Mesenteric fat pad (tissue), 1 donor: ENCODE measurements at regions not wholly inside any gene's neighbourhood (a gene's known extent, or its start where the extent isn't known, plus 50 kb on each side); places are given as distances from the start of the nearest gene placed in this dataset.
"Not testable (repeated sequence)": the region's sequence is repeated elsewhere in the genome, so short reads cannot be mapped to it uniquely, and the experiment has no call there.

Source experiments
- DNase-seq: peaks from one replicate; pipeline ENCODE4 v3.0.0-alpha.2; 2020; ENCODE audit warnings: low spot score
- donor health status: DM: yes; HTN: yes; CAD: no.

DNA sequence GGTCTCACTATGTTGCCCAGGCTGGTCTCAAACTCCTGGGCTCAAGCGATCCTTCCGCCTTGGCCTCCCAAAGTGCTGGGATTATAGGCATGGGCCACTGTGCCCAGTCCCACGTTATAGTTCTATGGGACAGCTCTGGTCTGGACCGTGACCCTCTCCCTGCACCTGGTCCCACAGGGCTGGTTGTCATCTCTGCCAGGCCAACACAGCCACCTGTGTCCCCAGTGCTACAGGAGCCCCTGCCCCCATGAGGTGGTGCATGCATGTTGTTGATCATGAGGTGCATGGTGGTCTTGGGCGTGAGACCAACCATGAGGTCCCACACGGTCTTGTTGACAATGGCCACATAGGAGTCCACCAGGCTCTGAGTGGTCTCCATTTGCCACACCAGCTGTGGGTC, 51.0 kb upstream of the UBE2Q2 start:
- not testable (repeated sequence) for DNase-seq

GRCh38 chr15:75791337-75791713, 51.9 kb upstream of the UBE2Q2 start:
- DNase-seq: peak; percentile 67

GRCh38 chr15:75790631-75791336, 52.5 kb upstream of the UBE2Q2 start:
- peak; percentile 64 for DNase-seq

DNA sequence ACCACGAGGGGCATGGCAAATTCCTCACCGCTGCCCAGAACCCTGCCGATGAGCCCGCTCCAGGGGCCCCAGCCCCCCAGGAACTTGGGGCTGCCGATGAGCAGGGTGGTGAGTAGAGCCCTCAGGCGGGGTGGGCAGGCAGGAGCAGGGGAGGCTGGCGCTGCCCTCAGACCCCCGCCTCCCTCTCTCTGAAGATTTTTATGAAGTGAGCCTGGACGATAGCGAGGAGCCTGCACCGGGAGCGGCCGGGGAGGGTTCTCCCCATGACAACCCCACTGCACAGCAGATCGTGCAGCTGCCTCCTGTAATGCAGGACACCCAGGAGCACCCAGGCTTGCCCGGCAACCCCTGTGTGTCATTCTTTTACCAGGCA, 56.7 kb upstream of the UBE2Q2 start:
- peak; percentile 69 for DNase-seq

- peak; percentile 59 for DNase-seq
Measured at GRCh38 chr15:75785771-75786574, 57.3 kb upstream of the UBE2Q2 start.

- peak; percentile 72 for DNase-seq
Measured at GRCh38 chr15:75784511-75785480, 58.5 kb upstream of the UBE2Q2 start.

DNA sequence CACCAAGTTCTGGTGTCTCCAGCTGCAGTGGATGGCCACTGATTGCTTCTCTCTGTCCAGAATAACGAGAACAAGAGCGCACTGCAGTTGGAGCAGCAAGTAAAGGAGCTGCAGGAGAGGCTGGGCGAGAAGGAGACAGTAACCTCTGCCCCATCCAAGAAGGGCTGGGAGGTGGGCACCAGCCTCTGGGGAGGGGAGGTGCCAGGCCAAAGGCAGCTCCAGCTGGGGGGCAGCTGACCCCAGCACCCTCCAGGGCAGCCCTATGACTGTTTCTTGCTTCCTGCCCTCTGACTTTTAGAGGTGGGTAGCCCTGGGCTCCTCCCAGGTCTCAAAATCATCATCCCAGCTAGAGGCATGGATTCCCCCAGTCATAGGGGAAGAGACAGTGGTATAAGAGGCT, 59.7 kb upstream of the UBE2Q2 start:
- DNase-seq: peak; percentile 67

- peak; percentile 43 for DNase-seq
Measured at GRCh38 chr15:75782926-75783325, 60.3 kb upstream of the UBE2Q2 start.

DNA sequence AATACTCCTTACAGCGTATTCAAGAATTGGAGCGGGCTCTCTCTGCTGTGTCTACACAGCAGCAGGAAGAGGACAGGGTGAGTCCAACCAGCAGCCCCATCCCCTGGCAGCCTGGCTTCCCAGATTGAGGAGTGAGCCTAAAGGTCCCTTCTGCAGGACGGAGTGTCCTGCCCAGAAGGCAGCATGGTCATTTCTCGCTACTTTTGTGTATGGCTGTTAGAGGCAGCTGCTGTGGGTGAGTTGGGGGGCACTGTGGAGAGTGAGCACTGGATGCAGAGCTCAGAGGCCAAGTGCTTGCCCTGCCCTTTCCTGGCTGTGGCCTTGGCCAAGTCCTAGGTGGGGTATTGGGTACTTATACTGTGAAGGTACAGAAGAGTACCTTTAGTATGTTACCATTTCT, 62.3 kb upstream of the UBE2Q2 start:
- DNase-seq: peak; percentile 74

GRCh38 chr15:75779504-75779903, 63.7 kb upstream of the UBE2Q2 start:
- DNase-seq: peak; percentile 24

- peak; percentile 12 for DNase-seq
Measured at GRCh38 chr15:75776871-75777610, 64.4 kb upstream of the CSPG4 start.

GRCh38 chr15:75776065-75776423, 63.4 kb upstream of the CSPG4 start:
- DNase-seq: peak; percentile 12

DNA sequence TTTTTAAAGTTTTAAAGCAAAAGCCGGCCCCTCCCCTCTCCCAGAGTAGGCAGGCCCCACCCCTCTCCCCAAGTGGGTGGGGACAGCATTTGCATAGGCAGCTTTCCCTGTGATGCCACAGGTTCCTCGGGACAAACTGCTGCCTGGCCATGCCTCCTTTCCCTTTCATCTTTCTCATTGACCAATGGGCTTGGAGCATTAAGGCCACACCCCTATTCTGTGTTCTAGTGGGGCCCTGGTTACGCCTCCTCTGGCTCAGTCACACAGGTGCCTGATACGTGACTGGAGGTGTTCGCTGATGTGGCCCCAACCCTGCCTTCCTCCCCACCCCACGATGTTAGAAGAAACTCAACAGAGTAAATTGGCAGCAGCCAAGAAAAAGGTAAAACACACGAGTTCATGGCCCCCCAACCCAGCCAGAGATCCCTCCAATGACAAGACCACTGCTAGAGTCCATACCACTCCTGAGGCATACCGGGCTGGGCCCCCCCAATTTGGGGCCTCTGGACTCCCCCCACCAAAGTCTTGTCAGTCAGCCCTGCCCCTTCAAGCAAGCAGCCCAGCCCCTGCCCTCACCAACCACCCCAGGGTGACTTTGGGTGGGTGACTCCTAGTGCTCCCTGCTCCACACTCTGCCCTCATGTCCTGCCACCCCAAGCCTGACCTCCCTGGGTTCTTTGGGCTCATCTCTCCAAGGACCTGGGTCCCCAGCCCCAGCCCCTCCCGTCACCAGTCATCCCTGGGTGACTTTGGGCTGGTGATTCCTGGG, 62.8 kb upstream of the CSPG4 start:
- DNase-seq: peak; percentile 65

GRCh38 chr15:75773974-75774373, 61.3 kb upstream of the CSPG4 start:
- DNase-seq: not testable (repeated sequence)

- DNase-seq: peak; percentile 47
Measured at GRCh38 chr15:75771054-75771453, 58.4 kb upstream of the CSPG4 start.

GRCh38 chr15:75770131-75770530, 57.5 kb upstream of the CSPG4 start:
- peak; percentile 45 for DNase-seq

GRCh38 chr15:75768526-75768925, 55.9 kb upstream of the CSPG4 start:
- peak; percentile 47 for DNase-seq

DNA sequence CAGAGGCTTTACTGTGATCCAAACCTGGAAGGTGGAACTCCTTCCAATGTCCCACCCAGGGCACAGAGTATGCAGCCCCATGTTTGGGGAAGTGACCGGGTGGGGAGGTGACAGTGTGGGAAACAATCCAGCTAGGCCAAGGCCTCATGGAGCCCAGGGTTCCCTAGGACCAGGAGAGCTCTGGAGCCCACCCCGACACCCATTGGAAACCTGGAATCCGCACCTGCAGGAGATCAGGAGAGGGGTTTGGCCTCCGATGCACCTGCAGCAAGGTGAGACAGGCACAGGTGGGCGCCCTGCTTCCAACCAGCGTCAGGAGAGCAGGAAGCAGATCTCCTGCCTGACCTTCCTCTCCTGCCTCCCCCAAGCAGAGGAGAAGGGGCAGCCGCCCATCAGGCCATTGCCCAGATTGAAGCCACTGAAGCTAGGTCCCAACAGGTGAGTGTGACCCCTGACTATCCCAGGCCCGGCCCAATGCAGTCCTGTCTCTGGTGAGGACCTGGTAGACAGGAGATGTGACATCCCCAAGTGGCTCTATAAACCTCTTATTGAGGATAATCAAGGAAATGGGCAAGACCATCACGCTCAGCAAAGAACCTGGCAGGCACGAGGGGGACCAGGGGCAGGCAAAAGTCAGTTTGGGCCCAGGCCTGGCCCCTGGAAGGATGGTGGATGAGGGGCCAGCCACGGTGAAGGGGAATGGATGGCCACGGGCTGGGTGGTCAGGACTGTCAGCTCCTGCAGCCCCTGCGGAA, 53.1 kb upstream of the CSPG4 start:
- peak; percentile 49 for DNase-seq

DNA sequence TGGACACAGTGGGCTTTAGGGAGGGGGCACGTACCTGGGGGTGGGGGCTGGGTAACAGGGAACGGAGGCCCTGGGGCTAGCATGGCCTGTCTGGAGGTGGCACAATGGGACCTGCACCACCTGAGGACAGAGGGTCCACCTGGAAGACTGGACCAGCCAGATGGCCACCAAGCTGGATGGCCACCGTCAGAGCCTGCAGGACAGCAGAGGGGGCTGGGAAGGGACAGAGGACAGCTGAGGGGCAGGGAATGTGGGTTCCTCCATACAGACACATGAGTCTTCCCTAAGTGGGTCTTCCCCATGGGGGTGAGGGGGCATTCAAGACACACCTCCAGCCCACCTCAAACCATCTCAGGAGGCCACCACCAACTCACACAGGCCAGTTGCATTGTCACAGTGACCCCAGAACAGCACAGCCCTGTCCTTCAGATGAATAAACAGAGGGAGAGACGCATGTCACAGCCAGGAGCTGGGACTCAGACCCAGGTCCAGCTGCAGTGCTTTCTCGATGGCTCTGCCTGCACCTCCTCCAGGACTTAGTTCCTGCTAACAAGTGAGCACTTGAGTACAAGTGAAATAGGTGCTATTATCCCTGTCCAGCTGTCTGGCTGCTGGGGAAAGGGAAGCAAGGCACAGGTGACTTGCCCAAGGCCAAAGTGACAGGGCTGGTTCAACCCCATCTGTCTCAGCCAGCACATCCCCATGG, 52.4 kb upstream of the CSPG4 start:
- DNase-seq: peak; percentile 41
